ENCODE measurements at regions not wholly inside any gene's neighbourhood (a gene's known extent, or its start where the extent isn't known, plus 50 kb on each side); places are given as distances from the start of the nearest gene placed in this dataset.

GRCh38 chr22:48896766-48897644 lies 930.7 kb downstream of the BRD1 start:
- TF ChIP-seq CTCF (IDR thresholded peaks at IDR 0.05; ENCODE audit: insufficient read depth, low read length, poor library complexity, severe bottlenecking): no peak
- DNase-seq (ENCODE audit: extremely low read depth, insufficient read length): no peak
- no peak overlapping the region for H3K4me3 ChIP-seq (replicated peaks; ENCODE audit: low read depth, low read length)
- no peaks in the 10 kb centered on the region for H3K36me3 ChIP-seq (ENCODE audit: control insufficient read depth, insufficient read depth, low read length)
- H3K27me3 ChIP-seq (replicated peaks; ENCODE audit: control insufficient read depth, insufficient read depth, low read length): no peaks in the 10 kb centered on the region

- no peak overlapping the region for H3K4me3 ChIP-seq (replicated peaks; ENCODE audit: low read depth, low read length)
- DNase-seq (ENCODE audit: extremely low read depth, insufficient read length): no peak
- no peaks in the 10 kb centered on the region for H3K27me3 ChIP-seq (replicated peaks; ENCODE audit: control insufficient read depth, insufficient read depth, low read length)
- no peaks in the 10 kb centered on the region for H3K36me3 ChIP-seq (ENCODE audit: control insufficient read depth, insufficient read depth, low read length)
- no peak for TF ChIP-seq CTCF (IDR thresholded peaks at IDR 0.05; ENCODE audit: insufficient read depth, low read length, poor library complexity, severe bottlenecking)
These were observed 931.6 kb downstream of the BRD1 start for GRCh38 chr22:48895831-48896765.

GRCh38 chr22:48895336-48895735 lies 932.3 kb downstream of the BRD1 start:
- H3K4me3 ChIP-seq (replicated peaks; ENCODE audit: low read depth, low read length): no peak overlapping the region
- H3K36me3 ChIP-seq (ENCODE audit: control insufficient read depth, insufficient read depth, low read length): no peaks in the 10 kb centered on the region
- DNase-seq (ENCODE audit: extremely low read depth, insufficient read length): no peak
- no peaks in the 10 kb centered on the region for H3K27me3 ChIP-seq (replicated peaks; ENCODE audit: control insufficient read depth, insufficient read depth, low read length)
- no peak for TF ChIP-seq CTCF (IDR thresholded peaks at IDR 0.05; ENCODE audit: insufficient read depth, low read length, poor library complexity, severe bottlenecking)

- no peaks in the 10 kb centered on the region for H3K27me3 ChIP-seq (replicated peaks; ENCODE audit: control insufficient read depth, insufficient read depth, low read length)
- no peaks in the 10 kb centered on the region for H3K36me3 ChIP-seq (ENCODE audit: control insufficient read depth, insufficient read depth, low read length)
- no peak for DNase-seq (ENCODE audit: extremely low read depth, insufficient read length)
- TF ChIP-seq CTCF (IDR thresholded peaks at IDR 0.05; ENCODE audit: insufficient read depth, low read length, poor library complexity, severe bottlenecking): no peak
- no peak overlapping the region for H3K4me3 ChIP-seq (replicated peaks; ENCODE audit: low read depth, low read length)
These were observed 932.8 kb downstream of the BRD1 start for GRCh38 chr22:48894804-48895250.

GRCh38 chr22:48894064-48894671 lies 933.5 kb downstream of the BRD1 start:
- no peaks in the 10 kb centered on the region for H3K27me3 ChIP-seq (replicated peaks; ENCODE audit: control insufficient read depth, insufficient read depth, low read length)
- DNase-seq (ENCODE audit: extremely low read depth, insufficient read length): no peak
- no peak overlapping the region for H3K4me3 ChIP-seq (replicated peaks; ENCODE audit: low read depth, low read length)
- no peak for TF ChIP-seq CTCF (IDR thresholded peaks at IDR 0.05; ENCODE audit: insufficient read depth, low read length, poor library complexity, severe bottlenecking)
- H3K36me3 ChIP-seq (ENCODE audit: control insufficient read depth, insufficient read depth, low read length): no peaks in the 10 kb centered on the region
